ENCODE measurements at regions not wholly inside any gene's neighbourhood (a gene's known extent, or its start where the extent isn't known, plus 50 kb on each side); places are given as distances from the start of the nearest gene placed in this dataset.

DNA sequence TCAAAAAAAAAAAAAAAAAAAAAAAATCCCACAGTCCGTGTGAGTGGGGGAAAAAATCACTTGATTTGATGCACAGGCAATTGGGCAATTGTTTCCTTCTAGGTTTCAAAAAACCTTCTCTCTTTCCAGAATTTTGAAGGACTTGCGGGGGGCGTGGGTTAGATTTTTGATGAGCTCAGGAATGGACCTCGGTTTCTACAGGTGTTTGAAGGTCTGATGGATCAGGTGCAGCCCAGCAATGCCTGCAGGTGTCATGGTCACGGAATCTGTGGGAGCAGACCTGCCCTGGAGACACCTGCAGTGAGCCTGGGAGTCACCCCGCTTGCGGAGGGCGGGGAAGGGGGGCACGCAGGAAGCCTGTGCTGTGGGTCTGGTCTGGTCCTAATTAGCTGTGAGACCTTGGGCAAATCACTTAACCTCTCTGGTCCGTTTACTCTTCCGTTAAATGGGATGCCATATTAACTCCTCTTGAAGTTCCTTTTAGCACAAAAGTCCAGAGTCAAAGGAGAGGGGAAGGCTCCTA lies 174.2 kb downstream of the IRF8 start:
- TF ChIP-seq, protein P1, sequence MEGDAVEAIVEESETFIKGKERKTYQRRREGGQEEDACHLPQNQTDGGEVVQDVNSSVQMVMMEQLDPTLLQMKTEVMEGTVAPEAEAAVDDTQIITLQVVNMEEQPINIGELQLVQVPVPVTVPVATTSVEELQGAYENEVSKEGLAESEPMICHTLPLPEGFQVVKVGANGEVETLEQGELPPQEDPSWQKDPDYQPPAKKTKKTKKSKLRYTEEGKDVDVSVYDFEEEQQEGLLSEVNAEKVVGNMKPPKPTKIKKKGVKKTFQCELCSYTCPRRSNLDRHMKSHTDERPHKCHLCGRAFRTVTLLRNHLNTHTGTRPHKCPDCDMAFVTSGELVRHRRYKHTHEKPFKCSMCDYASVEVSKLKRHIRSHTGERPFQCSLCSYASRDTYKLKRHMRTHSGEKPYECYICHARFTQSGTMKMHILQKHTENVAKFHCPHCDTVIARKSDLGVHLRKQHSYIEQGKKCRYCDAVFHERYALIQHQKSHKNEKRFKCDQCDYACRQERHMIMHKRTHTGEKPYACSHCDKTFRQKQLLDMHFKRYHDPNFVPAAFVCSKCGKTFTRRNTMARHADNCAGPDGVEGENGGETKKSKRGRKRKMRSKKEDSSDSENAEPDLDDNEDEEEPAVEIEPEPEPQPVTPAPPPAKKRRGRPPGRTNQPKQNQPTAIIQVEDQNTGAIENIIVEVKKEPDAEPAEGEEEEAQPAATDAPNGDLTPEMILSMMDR (IDR thresholded peaks at IDR 0.05; ENCODE audit: extremely low read depth, insufficient read depth, missing control alignments): no peak
- DNase-seq (ENCODE audit: low spot score): no peak
- in situ Hi-C loops (cut with MboI; ENCODE audit: low pct_unique_long_range_greater_than_20kb, low sequenced_read_pairs, unreplicated experiment): loop anchor here (25.0 kb wide), 1 partner anchor 439 kb away; the partner anchor contains the start of gene FOXF1

DNA sequence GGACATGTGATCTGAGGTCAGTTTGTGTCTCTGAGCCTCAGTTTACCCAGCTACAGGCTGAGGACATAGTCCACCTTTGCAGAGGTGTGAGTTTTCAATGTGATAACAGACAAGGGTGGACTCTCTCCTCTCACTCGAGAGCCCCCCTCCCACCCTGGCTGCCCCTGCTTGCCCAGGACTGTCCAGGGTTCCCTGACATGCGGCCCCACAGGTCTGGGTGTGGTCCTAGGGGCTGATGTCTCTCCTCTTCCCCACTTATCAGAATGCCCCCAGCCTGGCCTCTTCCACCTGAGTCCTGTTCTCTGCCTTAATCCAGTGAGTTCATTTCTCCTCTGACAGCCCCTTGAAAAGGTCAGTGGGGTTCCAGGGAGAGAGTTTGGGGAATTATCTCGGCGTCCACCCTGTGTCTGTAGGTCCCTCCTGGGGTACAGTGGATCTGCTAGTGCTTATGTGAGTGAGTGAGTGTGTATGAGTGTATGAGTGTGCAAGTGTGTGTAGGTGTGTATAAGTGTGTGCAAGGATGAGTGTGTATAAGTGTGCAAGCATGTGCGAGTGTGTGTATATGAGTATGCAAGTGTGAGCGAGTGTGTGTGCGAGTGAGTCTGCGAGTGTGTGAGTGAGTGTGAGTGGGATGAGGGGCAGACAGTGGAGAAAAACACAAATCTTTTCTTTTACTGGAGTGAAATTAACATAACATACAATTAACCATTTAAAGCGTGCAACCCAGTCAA lies 175.0 kb downstream of the IRF8 start:
- in situ Hi-C loops (cut with MboI; ENCODE audit: low pct_unique_long_range_greater_than_20kb, low sequenced_read_pairs, unreplicated experiment): loop anchor here (25.0 kb wide), 1 partner anchor 438 kb away; the partner anchor contains the start of gene FOXF1
- TF ChIP-seq, protein P1 (IDR thresholded peaks at IDR 0.05; ENCODE audit: extremely low read depth, insufficient read depth, missing control alignments): no peak

DNA sequence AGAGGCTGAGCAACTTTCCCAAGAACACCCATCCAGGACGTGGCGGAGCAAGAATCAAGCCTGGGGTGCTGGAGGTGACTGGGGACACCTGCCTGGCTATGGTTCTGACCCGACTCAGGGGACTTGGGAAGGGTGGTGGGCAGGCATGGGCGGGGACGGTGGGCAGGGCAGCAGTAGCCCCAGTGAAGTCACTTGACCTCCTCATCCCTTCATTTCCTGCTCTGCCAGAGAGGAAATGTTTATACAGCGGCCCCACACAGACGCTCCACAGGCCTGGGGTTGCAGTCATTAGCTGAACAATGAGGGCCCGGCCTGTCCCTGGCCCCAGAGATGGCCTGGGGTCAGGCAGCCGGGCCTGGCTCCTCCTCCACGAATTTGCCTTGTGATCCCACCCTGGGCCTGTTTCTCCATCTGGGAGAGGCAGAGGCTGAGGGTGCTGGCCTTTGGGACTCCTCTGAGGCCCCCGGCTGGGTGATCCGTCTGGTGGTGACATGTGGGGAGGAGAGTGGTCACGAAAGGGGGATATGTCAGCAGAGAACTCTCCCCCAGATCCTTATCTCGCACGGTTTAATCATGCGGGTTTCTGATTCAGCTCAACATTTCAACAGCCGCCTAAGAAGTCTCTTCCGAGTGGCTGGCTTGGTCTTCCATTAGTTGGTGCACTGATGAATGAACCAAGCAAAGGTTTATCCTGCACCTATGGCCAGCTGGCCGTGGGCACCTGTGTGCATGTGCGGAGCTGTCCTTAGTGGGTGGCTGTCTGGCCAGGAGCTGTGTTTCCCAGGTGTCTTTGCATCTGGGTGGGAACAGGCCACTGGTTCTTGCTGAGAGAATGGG lies 175.9 kb downstream of the IRF8 start:
- in situ Hi-C loops (cut with MboI; ENCODE audit: low pct_unique_long_range_greater_than_20kb, low sequenced_read_pairs, unreplicated experiment): loop anchor here (25.0 kb wide), 1 partner anchor 437 kb away; the partner anchor contains the start of gene FOXF1
- TF ChIP-seq, protein P1 (IDR thresholded peaks at IDR 0.05; ENCODE audit: extremely low read depth, insufficient read depth, missing control alignments): no peak
- no peak for DNase-seq (ENCODE audit: low spot score)

More for the DNA sequence above, 175.0 kb downstream of the IRF8 start:
- DNase-seq (ENCODE audit: low spot score): no peak

DNA sequence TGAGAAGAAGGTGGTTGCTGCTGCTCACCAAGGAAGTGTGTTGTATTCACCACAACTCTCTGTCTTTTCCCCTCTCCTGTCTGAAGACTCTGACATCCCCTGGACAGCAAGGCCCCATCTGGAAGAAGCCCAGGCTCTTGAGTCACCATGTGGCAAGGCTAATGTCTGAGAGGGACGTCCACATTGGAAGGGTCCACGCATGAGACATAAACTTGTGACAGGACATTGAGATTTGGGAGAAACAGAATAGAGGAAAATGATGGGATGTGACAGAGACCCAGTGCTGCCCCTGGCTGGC lies 176.5 kb downstream of the IRF8 start:
- DNase-seq (ENCODE audit: low spot score): no peak
- in situ Hi-C loops (cut with MboI; ENCODE audit: low pct_unique_long_range_greater_than_20kb, low sequenced_read_pairs, unreplicated experiment): no loop called here
- TF ChIP-seq, protein P1 (IDR thresholded peaks at IDR 0.05; ENCODE audit: extremely low read depth, insufficient read depth, missing control alignments): no peak

DNA sequence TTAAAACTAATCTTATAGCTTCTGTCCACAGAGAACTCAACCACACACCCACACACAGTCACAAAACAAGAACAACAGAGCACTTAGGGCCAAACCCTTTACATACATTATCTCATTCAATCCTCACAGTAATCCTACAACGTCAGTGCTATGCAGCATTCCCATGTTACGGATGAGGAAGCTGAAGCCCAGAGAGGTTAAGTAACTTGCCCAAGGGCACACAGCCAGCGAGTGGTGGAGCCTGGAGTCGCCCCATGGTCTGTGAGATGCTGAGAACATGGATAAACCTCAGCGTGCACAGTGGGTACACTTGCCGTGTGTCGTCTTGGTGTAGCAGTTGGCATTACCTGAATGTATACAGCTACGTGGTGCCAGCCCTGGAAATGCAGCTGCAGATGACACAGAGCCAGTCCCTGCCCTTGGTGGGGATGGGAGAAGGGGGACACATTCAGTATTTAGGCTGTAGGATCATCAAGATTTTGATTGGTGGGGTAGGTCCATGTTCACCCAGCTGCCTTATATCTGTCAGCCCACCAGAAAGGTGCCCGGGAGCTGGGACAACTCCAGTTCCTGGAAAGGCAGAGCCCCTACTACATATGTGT lies 177.0 kb downstream of the IRF8 start:
- TF ChIP-seq, protein P1 (IDR thresholded peaks at IDR 0.05; ENCODE audit: extremely low read depth, insufficient read depth, missing control alignments): no peak
- DNase-seq (ENCODE audit: low spot score): no peak
- in situ Hi-C loops (cut with MboI; ENCODE audit: low pct_unique_long_range_greater_than_20kb, low sequenced_read_pairs, unreplicated experiment): no loop called here

DNA sequence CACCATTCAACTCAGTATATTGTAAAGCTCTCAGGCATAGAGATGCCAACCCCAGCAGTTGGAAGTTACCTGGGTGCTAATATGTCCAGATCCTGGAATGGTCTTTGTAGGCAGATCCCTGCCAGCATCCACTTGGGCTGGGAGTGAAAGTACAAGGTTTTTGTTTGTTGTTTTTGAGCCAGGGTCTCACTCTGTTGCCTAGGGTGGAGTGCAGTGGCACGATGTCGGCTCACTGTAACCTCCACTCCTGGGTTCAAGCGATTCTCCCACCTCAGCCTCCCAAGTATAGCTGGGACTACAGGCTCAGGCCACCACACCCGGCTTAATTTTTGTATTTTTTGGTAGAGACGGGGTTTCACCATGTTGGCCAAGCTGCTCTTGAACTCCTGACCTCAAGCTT lies 177.6 kb downstream of the IRF8 start:
- TF ChIP-seq, protein P1 (IDR thresholded peaks at IDR 0.05; ENCODE audit: extremely low read depth, insufficient read depth, missing control alignments): no peak
- in situ Hi-C loops (cut with MboI; ENCODE audit: low pct_unique_long_range_greater_than_20kb, low sequenced_read_pairs, unreplicated experiment): no loop called here
- no peak for DNase-seq (ENCODE audit: low spot score)

All from GM13977 (cell line).